GM18868 (cell line): ENCODE measurements at regions not wholly inside any gene's neighbourhood (a gene's known extent, or its start where the extent isn't known, plus 50 kb on each side); places are given as distances from the start of the nearest gene placed in this dataset.
"Not testable (repeated sequence)": the region's sequence is repeated elsewhere in the genome, so short reads cannot be mapped to it uniquely, and the experiment has no call there.

ENCODE experiments used
- ATAC-seq: cut with Tn5 transposase; IDR thresholded peaks from one replicate; pipeline ENCODE4 v1.9.1; 2021; ENCODE audit warnings: mild to moderate bottlenecking, moderate library complexity; ENCODE audit not compliant: unreplicated experiment

- ATAC-seq, result no peak
Measured at GRCh38 chr6:27747637-27748036, 164.6 kb downstream of the OR2B2 start.

- ATAC-seq, result not testable (repeated sequence)
Measured at GRCh38 chr6:27746860-27747259, 165.3 kb downstream of the OR2B2 start.

- ATAC-seq, result no peak
Measured at GRCh38 chr6:27743787-27744186, 168.4 kb downstream of the OR2B2 start.

- ATAC-seq, result no peak
Measured at GRCh38 chr6:27742833-27743573, 169.2 kb downstream of the OR2B2 start.

GRCh38 chr6:27739902-27740301, 172.3 kb downstream of the OR2B2 start:
- ATAC-seq, result not testable (repeated sequence)

GRCh38 chr6:27736686-27737085, 175.5 kb downstream of the OR2B2 start:
- ATAC-seq, result no peak

GRCh38 chr6:27728442-27728841, 183.8 kb downstream of the OR2B2 start:
- no peak for ATAC-seq

GRCh38 chr6:27726619-27727023, 185.6 kb downstream of the OR2B2 start:
- no peak for ATAC-seq

GRCh38 chr6:27720607-27721580, 191.3 kb downstream of the OR2B2 start:
- no peak for ATAC-seq

GRCh38 chr6:27719039-27719438, 193.2 kb downstream of the OR2B2 start:
- not testable (repeated sequence) for ATAC-seq

- no peak for ATAC-seq
Measured at GRCh38 chr6:27706431-27706830, 205.8 kb downstream of the OR2B2 start.

GRCh38 chr6:27700337-27700736, 211.9 kb downstream of the OR2B2 start:
- ATAC-seq, result no peak

GRCh38 chr6:27694547-27694874, 217.7 kb downstream of the OR2B2 start:
- no peak for ATAC-seq

GRCh38 chr6:27693766-27694546, 218.2 kb downstream of the OR2B2 start:
- no peak for ATAC-seq

GRCh38 chr6:27692133-27692532, 219.2 kb upstream of the ZNF184 start:
- not testable (repeated sequence) for ATAC-seq

- ATAC-seq, result peak; percentile 59
Measured at GRCh38 chr6:27688014-27688586, 215.2 kb upstream of the ZNF184 start.

- peak; percentile 84 for ATAC-seq
Measured at GRCh38 chr6:27687154-27688013, 214.5 kb upstream of the ZNF184 start.

GRCh38 chr6:27685279-27685678, 212.4 kb upstream of the ZNF184 start:
- ATAC-seq, result no peak

- ATAC-seq, result no peak
Measured at GRCh38 chr6:27684264-27685211, 211.6 kb upstream of the ZNF184 start.
